GM12891 (cell line): ENCODE measurements at regions not wholly inside any gene's neighbourhood (a gene's known extent, or its start where the extent isn't known, plus 50 kb on each side); places are given as distances from the start of the nearest gene placed in this dataset.

ENCODE experiments used
- DNase-seq: peaks from one replicate; pipeline ENCODE4 v3.0.0; 2011; ENCODE audit warnings: low spot score; ENCODE audit not compliant: insufficient read length
- FAIRE-seq: peaks from 2 replicates; lab custom pipeline; 2011; peaks lifted over from hg19 to GRCh38; lab: Jason Lieb, UNC
- PAX5 ChIP-seq: IDR thresholded peaks from 2 replicates; pipeline ENCODE4 v1.6.1; 2011; ENCODE audit warnings: low read length, moderate library complexity, mild to moderate bottlenecking; ENCODE audit not compliant: insufficient read depth, severe bottlenecking
- POLR2A ChIP-seq: IDR thresholded peaks from 2 replicates; pipeline ENCODE4 v1.6.1; 2011; ENCODE audit warnings: low read depth, low read length, control low read depth
- POLR2AphosphoS5 ChIP-seq: IDR thresholded peaks from 2 replicates; pipeline ENCODE4 v1.6.1; 2011; ENCODE audit warnings: low read depth, low read length, control low read depth
- POU2F2 ChIP-seq: IDR thresholded peaks from 2 replicates; pipeline ENCODE4 v1.6.1; 2011; ENCODE audit warnings: low read depth, mild to moderate bottlenecking, control low read depth, low read length, moderate library complexity
- SPI1 ChIP-seq: IDR thresholded peaks from 2 replicates; pipeline ENCODE4 v1.6.1; 2011; ENCODE audit warnings: low read depth, low read length, control low read depth
- TAF1 ChIP-seq: IDR thresholded peaks from 2 replicates; pipeline ENCODE4 v1.6.1; 2011; ENCODE audit warnings: low read depth, low read length, control low read depth

GRCh38 chr21:38037416-38037815 is 121.2 kb upstream of the KCNJ6 start:
- FAIRE-seq (no peak), DNase-seq (no peak)
- TF ChIP-seq POLR2A (no peak), SPI1 (no peak), POU2F2 (no peak), POLR2AphosphoS5 (no peak), TAF1 (no peak)

GRCh38 chr21:38039369-38039768 is 123.1 kb upstream of the KCNJ6 start:
- DNase-seq (no peak), FAIRE-seq (no peak)
- TF ChIP-seq POLR2AphosphoS5: no peak
- TF ChIP-seq TAF1: no peak
- TF ChIP-seq SPI1: no peak

GRCh38 chr21:38039841-38040240 is 123.6 kb upstream of the KCNJ6 start:
- DNase-seq (no peak), FAIRE-seq (no peak)
- TF ChIP-seq PAX5: no peak
- TF ChIP-seq TAF1: no peak
- no peak for TF ChIP-seq POLR2AphosphoS5

- DNase-seq (no peak), FAIRE-seq (no peak)
- TF ChIP-seq POU2F2 (no peak), POLR2A (no peak), TAF1 (no peak), PAX5 (no peak), SPI1 (no peak), POLR2AphosphoS5 (no peak)
Measured at GRCh38 chr21:38041493-38041892, 125.2 kb upstream of the KCNJ6 start.

- FAIRE-seq: no peak
- DNase-seq: no peak
- TF ChIP-seq SPI1 (no peak), POLR2AphosphoS5 (no peak), POLR2A (no peak), TAF1 (no peak), PAX5 (no peak)
Measured at GRCh38 chr21:38042246-38042645, 126.0 kb upstream of the KCNJ6 start.

GRCh38 chr21:38048167-38048566 is 131.9 kb upstream of the KCNJ6 start:
- FAIRE-seq: no peak
- TF ChIP-seq TAF1 (no peak), POLR2A (no peak), POU2F2 (no peak), PAX5 (no peak), POLR2AphosphoS5 (no peak), SPI1 (no peak)
- no peak for DNase-seq

- no peak for FAIRE-seq
- TF ChIP-seq POLR2A: no peak
- TF ChIP-seq PAX5: no peak
- TF ChIP-seq POU2F2: no peak
- DNase-seq: no peak
Measured at GRCh38 chr21:38054334-38054733, 138.1 kb upstream of the KCNJ6 start.

- TF ChIP-seq PAX5 (no peak), POU2F2 (no peak), SPI1 (no peak), TAF1 (no peak)
Measured at GRCh38 chr21:38056481-38056880, 140.2 kb upstream of the KCNJ6 start.

GRCh38 chr21:38057626-38058025 is 141.4 kb upstream of the KCNJ6 start:
- no peak for TF ChIP-seq POLR2A
- TF ChIP-seq SPI1: no peak
- no peak for TF ChIP-seq POU2F2
- no peak for TF ChIP-seq TAF1
- no peak for TF ChIP-seq POLR2AphosphoS5
- no peak for TF ChIP-seq PAX5
- DNase-seq (no peak), FAIRE-seq (no peak)

More at GRCh38 chr21:38056481-38056880, 140.2 kb upstream of the KCNJ6 start:
- DNase-seq: no peak
- no peak for FAIRE-seq

- DNase-seq: no peak
- FAIRE-seq: no peak
- TF ChIP-seq PAX5 (no peak), TAF1 (no peak), POU2F2 (no peak), SPI1 (no peak), POLR2A (no peak), POLR2AphosphoS5 (no peak)
Measured at GRCh38 chr21:38060533-38060932, 144.3 kb upstream of the KCNJ6 start.
